ENCODE measurements at regions not wholly inside any gene's neighbourhood (a gene's known extent, or its start where the extent isn't known, plus 50 kb on each side); places are given as distances from the start of the nearest gene placed in this dataset.

GRCh38 chr12:27869567-27869966, 89.5 kb upstream of the MANSC4 start:
- no peaks in the 10 kb centered on the region for H3K79me1 ChIP-seq (replicated peaks; ENCODE audit: low read length, poor library complexity, severe bottlenecking)
- H3K4me2 ChIP-seq (ENCODE audit: low read length, poor library complexity, severe bottlenecking): no peak overlapping the region
- no peak overlapping the region for H3K14ac ChIP-seq (ENCODE audit: low read length in 2 of 2)
- no peak overlapping the region for H2BK15ac ChIP-seq (ENCODE audit: low read depth, poor library complexity, severe bottlenecking)
- peak overlapping the region; percentile 43 for H2AK5ac ChIP-seq (ENCODE audit: low read length, severe bottlenecking)
- peak overlapping the region in 1 of 2 experiments; percentile 51 for H3K4ac ChIP-seq (ENCODE audit: low read depth in 1 of 2, low read length in 2 of 2)
- no peaks in the 10 kb centered on the region for H3K9me3 ChIP-seq (ENCODE audit: control insufficient read depth, low read length)
- peak overlapping the region; percentile 72 for H4K8ac ChIP-seq (ENCODE audit: low read length)
- H3K36me3 ChIP-seq (ENCODE audit: control insufficient read depth in 1 of 2, insufficient read depth in 2 of 2, low read depth in 1 of 2, low read length in 2 of 2): no peaks in the 10 kb centered on the region
- no peak overlapping the region for H3K4me3 ChIP-seq (ENCODE audit: insufficient read depth in 1 of 2, low read depth in 1 of 2, low read length in 2 of 2)
- WGBS: 94% methylated on average over 12 of the region's 12 CpGs
- H4K91ac ChIP-seq (ENCODE audit: low read length): peak overlapping the region; percentile 75
- H3K27ac ChIP-seq (ENCODE audit: low read length, poor library complexity, severe bottlenecking): no peak overlapping the region
- H3K18ac ChIP-seq (ENCODE audit: low read depth in 1 of 2, low read length in 2 of 2): peak overlapping the region in 1 of 2 experiments; percentile 21
- no peak overlapping the region for H2BK120ac ChIP-seq (ENCODE audit: low read depth, low read length)
- DNase-seq: no peak
- no peak overlapping the region for H3K9ac ChIP-seq (ENCODE audit: low read length)
- H3K27me3 ChIP-seq (ENCODE audit: control insufficient read depth in 1 of 2, insufficient read depth in 1 of 2, low read length in 2 of 2): no peaks in the 10 kb centered on the region
- H2BK5ac ChIP-seq (ENCODE audit: low read depth, low read length, poor library complexity, severe bottlenecking): no peak overlapping the region
- H3K4me1 ChIP-seq (ENCODE audit: control insufficient read depth, insufficient read depth, low read depth, low read length): peaks cover 8% of the 10 kb centered on the region
- no peak overlapping the region for H2AFZ ChIP-seq (ENCODE audit: low read depth, low read length)
- H2BK12ac ChIP-seq (ENCODE audit: low read length in 2 of 2): peak overlapping the region in 1 of 2 experiments; percentile 23
- H3K23ac ChIP-seq (ENCODE audit: low read length in 2 of 2): no peak overlapping the region

- Histone ChIP-seq H2BK120ac (ENCODE audit: low read depth, low read length) (no peak overlapping the region), H3K36me3 (ENCODE audit: control insufficient read depth in 1 of 2, insufficient read depth in 2 of 2, low read depth in 1 of 2, low read length in 2 of 2) (no peaks in the 10 kb centered on the region), H3K79me1 (replicated peaks; ENCODE audit: low read length, poor library complexity, severe bottlenecking) (no peaks in the 10 kb centered on the region), H3K4ac (ENCODE audit: low read depth in 1 of 2, low read length in 2 of 2) (no peak overlapping the region), H3K4me2 (ENCODE audit: low read length, poor library complexity, severe bottlenecking) (no peak overlapping the region), H3K4me3 (ENCODE audit: insufficient read depth in 1 of 2, low read depth in 1 of 2, low read length in 2 of 2) (no peak overlapping the region), H3K9me3 (ENCODE audit: control insufficient read depth, low read length) (no peaks in the 10 kb centered on the region), H2BK5ac (ENCODE audit: low read depth, low read length, poor library complexity, severe bottlenecking) (no peak overlapping the region), H3K27me3 (ENCODE audit: control insufficient read depth in 1 of 2, insufficient read depth in 1 of 2, low read length in 2 of 2) (no peaks in the 10 kb centered on the region), H3K27ac (ENCODE audit: low read length, poor library complexity, severe bottlenecking) (peak overlapping the region; percentile 61), H4K91ac (ENCODE audit: low read length) (no peak overlapping the region), H3K4me1 (ENCODE audit: control insufficient read depth, insufficient read depth, low read depth, low read length) (peaks cover 8% of the 10 kb centered on the region), H3K9ac (ENCODE audit: low read length) (no peak overlapping the region), H2AK5ac (ENCODE audit: low read length, severe bottlenecking) (no peak overlapping the region), H3K14ac (ENCODE audit: low read length in 2 of 2) (no peak overlapping the region), H2AFZ (ENCODE audit: low read depth, low read length) (no peak overlapping the region), H2BK15ac (ENCODE audit: low read depth, poor library complexity, severe bottlenecking) (no peak overlapping the region), H3K18ac (ENCODE audit: low read depth in 1 of 2, low read length in 2 of 2) (no peak overlapping the region), H4K8ac (ENCODE audit: low read length) (no peak overlapping the region), H3K23ac (ENCODE audit: low read length in 2 of 2) (no peak overlapping the region), H2BK12ac (ENCODE audit: low read length in 2 of 2) (no peak overlapping the region)
- DNase-seq: peak; percentile 90
- 83% methylated on average over 1 of the region's 1 CpG for WGBS
Measured at GRCh38 chr12:27868139-27868538, 88.1 kb upstream of the MANSC4 start.

- no peak overlapping the region for H2AK5ac ChIP-seq (ENCODE audit: low read length, severe bottlenecking)
- H4K91ac ChIP-seq (ENCODE audit: low read length): no peak overlapping the region
- H3K18ac ChIP-seq (ENCODE audit: low read depth in 1 of 2, low read length in 2 of 2): peak overlapping the region; percentile 68 to 69
- no peaks in the 10 kb centered on the region for H3K36me3 ChIP-seq (ENCODE audit: control insufficient read depth in 1 of 2, insufficient read depth in 2 of 2, low read depth in 1 of 2, low read length in 2 of 2)
- peaks cover 8% of the 10 kb centered on the region for H3K4me1 ChIP-seq (ENCODE audit: control insufficient read depth, insufficient read depth, low read depth, low read length)
- H3K27ac ChIP-seq (ENCODE audit: low read length, poor library complexity, severe bottlenecking): no peak overlapping the region
- H3K23ac ChIP-seq (ENCODE audit: low read length in 2 of 2): no peak overlapping the region
- H2BK5ac ChIP-seq (ENCODE audit: low read depth, low read length, poor library complexity, severe bottlenecking): no peak overlapping the region
- peak overlapping the region; percentile 39 for H2AFZ ChIP-seq (ENCODE audit: low read depth, low read length)
- peak overlapping the region; percentile 60 for H4K8ac ChIP-seq (ENCODE audit: low read length)
- WGBS: 59% methylated on average over 5 of the region's 11 CpGs
- DNase-seq: peak; percentile 83
- H3K79me1 ChIP-seq (replicated peaks; ENCODE audit: low read length, poor library complexity, severe bottlenecking): no peaks in the 10 kb centered on the region
- no peak overlapping the region for H3K4ac ChIP-seq (ENCODE audit: low read depth in 1 of 2, low read length in 2 of 2)
- no peak overlapping the region for H3K4me3 ChIP-seq (ENCODE audit: insufficient read depth in 1 of 2, low read depth in 1 of 2, low read length in 2 of 2)
- H2BK120ac ChIP-seq (ENCODE audit: low read depth, low read length): no peak overlapping the region
- no peak overlapping the region for H3K14ac ChIP-seq (ENCODE audit: low read length in 2 of 2)
- H3K27me3 ChIP-seq (ENCODE audit: control insufficient read depth in 1 of 2, insufficient read depth in 1 of 2, low read length in 2 of 2): no peaks in the 10 kb centered on the region
- no peak overlapping the region for H2BK15ac ChIP-seq (ENCODE audit: low read depth, poor library complexity, severe bottlenecking)
- peak overlapping the region; percentile 15 to 28 for H2BK12ac ChIP-seq (ENCODE audit: low read length in 2 of 2)
- H3K4me2 ChIP-seq (ENCODE audit: low read length, poor library complexity, severe bottlenecking): no peak overlapping the region
- peak overlapping the region; percentile 59 for H3K9ac ChIP-seq (ENCODE audit: low read length)
- H3K9me3 ChIP-seq (ENCODE audit: control insufficient read depth, low read length): no peaks in the 10 kb centered on the region
Measured at GRCh38 chr12:27866373-27867101, 86.5 kb upstream of the MANSC4 start.

GRCh38 chr12:27865421-27865820, 85.4 kb upstream of the MANSC4 start:
- H3K23ac ChIP-seq (ENCODE audit: low read length in 2 of 2): no peak overlapping the region
- H3K14ac ChIP-seq (ENCODE audit: low read length in 2 of 2): no peak overlapping the region
- no peaks in the 10 kb centered on the region for H3K9me3 ChIP-seq (ENCODE audit: control insufficient read depth, low read length)
- H3K4ac ChIP-seq (ENCODE audit: low read depth in 1 of 2, low read length in 2 of 2): no peak overlapping the region
- no peak overlapping the region for H2BK5ac ChIP-seq (ENCODE audit: low read depth, low read length, poor library complexity, severe bottlenecking)
- H3K9ac ChIP-seq (ENCODE audit: low read length): peak overlapping the region; percentile 65
- no peak overlapping the region for H2BK12ac ChIP-seq (ENCODE audit: low read length in 2 of 2)
- no peak overlapping the region for H3K4me2 ChIP-seq (ENCODE audit: low read length, poor library complexity, severe bottlenecking)
- no peaks in the 10 kb centered on the region for H3K36me3 ChIP-seq (ENCODE audit: control insufficient read depth in 1 of 2, insufficient read depth in 2 of 2, low read depth in 1 of 2, low read length in 2 of 2)
- DNase-seq: peak; percentile 66
- H3K18ac ChIP-seq (ENCODE audit: low read depth in 1 of 2, low read length in 2 of 2): no peak overlapping the region
- no peak overlapping the region for H3K27ac ChIP-seq (ENCODE audit: low read length, poor library complexity, severe bottlenecking)
- H3K27me3 ChIP-seq (ENCODE audit: control insufficient read depth in 1 of 2, insufficient read depth in 1 of 2, low read length in 2 of 2): no peaks in the 10 kb centered on the region
- H2AK5ac ChIP-seq (ENCODE audit: low read length, severe bottlenecking): no peak overlapping the region
- H4K91ac ChIP-seq (ENCODE audit: low read length): no peak overlapping the region
- H4K8ac ChIP-seq (ENCODE audit: low read length): no peak overlapping the region
- no peak overlapping the region for H2BK120ac ChIP-seq (ENCODE audit: low read depth, low read length)
- peaks cover 7% of the 10 kb centered on the region for H3K4me1 ChIP-seq (ENCODE audit: control insufficient read depth, insufficient read depth, low read depth, low read length)
- H3K79me1 ChIP-seq (replicated peaks; ENCODE audit: low read length, poor library complexity, severe bottlenecking): no peaks in the 10 kb centered on the region
- H2BK15ac ChIP-seq (ENCODE audit: low read depth, poor library complexity, severe bottlenecking): no peak overlapping the region
- WGBS: 74% methylated on average over 1 of the region's 3 CpGs
- H3K4me3 ChIP-seq (ENCODE audit: insufficient read depth in 1 of 2, low read depth in 1 of 2, low read length in 2 of 2): peak overlapping the region in 1 of 2 experiments; percentile 30
- no peak overlapping the region for H2AFZ ChIP-seq (ENCODE audit: low read depth, low read length)
